ENCODE measurements at regions not wholly inside any gene's neighbourhood (a gene's known extent, or its start where the extent isn't known, plus 50 kb on each side); places are given as distances from the start of the nearest gene placed in this dataset.

DNA sequence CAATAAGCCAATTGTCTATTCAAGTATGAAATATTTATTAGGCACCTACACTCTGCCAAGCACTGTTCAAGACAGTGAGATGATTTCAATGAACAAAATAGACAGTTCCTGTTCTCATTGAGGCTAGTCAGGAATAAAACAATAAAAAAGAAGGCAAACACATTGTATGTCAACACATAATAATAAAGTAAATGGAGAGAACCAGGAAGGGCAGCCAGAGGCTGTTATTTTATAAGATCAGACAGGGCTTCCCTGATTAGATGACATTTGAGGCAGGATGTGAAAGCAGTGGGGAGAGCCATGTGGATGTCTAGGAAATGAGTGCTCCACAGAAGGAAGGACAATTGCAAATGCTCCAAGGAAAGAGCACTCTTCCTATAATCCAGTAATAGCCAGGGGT lies 2371.1 kb downstream of the MAT2B start:
- H3K36me3 Mint-ChIP-seq, result no peaks in the 10 kb centered on the region
- peaks cover 8% of the 10 kb centered on the region for H3K9me3 Mint-ChIP-seq
- H3K27me3 Mint-ChIP-seq, result no peaks in the 10 kb centered on the region
- H3K27ac Mint-ChIP-seq, result no peak overlapping the region
- H3K4me3 Mint-ChIP-seq, result no peak overlapping the region
- no peaks in the 10 kb centered on the region for H3K4me1 Mint-ChIP-seq

GRCh38 chr5:165877475-165877874 lies 2372.1 kb downstream of the MAT2B start:
- Mint-ChIP-seq H3K36me3 (no peaks in the 10 kb centered on the region), H3K4me3 (no peak overlapping the region), H3K27me3 (no peaks in the 10 kb centered on the region), H3K9me3 (peaks cover 8% of the 10 kb centered on the region), H3K27ac (no peak overlapping the region), H3K4me1 (no peaks in the 10 kb centered on the region)

DNA sequence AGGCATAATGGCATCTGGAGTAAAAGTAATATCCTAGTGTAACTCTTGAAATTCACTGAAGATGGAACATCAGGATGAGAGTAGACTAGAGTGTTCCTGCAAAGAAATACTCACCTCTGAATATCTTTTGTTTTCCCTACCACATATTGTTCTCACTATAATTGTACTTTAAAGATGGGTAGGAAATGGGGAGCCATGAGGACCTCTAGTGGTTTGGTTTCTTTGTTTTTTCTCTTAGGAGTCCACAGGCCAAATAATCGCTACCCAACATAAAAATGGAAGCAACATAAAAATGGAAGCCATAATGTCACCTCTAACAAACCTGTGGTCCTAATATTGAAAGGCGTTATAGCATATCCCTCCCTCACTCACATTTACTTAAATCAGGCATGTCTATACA lies 2375.8 kb downstream of the MAT2B start:
- peaks cover 8% of the 10 kb centered on the region for H3K9me3 Mint-ChIP-seq
- no peaks in the 10 kb centered on the region for H3K27me3 Mint-ChIP-seq
- H3K27ac Mint-ChIP-seq, result no peak overlapping the region
- no peak overlapping the region for H3K4me3 Mint-ChIP-seq
- H3K4me1 Mint-ChIP-seq, result no peaks in the 10 kb centered on the region
- no peaks in the 10 kb centered on the region for H3K36me3 Mint-ChIP-seq

- Mint-ChIP-seq H3K27me3 (no peaks in the 10 kb centered on the region), H3K9me3 (peaks cover 5% of the 10 kb centered on the region), H3K4me1 (no peaks in the 10 kb centered on the region), H3K4me3 (no peak overlapping the region), H3K27ac (no peak overlapping the region), H3K36me3 (no peaks in the 10 kb centered on the region)
Measured at GRCh38 chr5:165882099-165882498, 2376.7 kb downstream of the MAT2B start.

- Mint-ChIP-seq H3K27ac (no peak overlapping the region), H3K4me3 (no peak overlapping the region), H3K4me1 (no peaks in the 10 kb centered on the region), H3K36me3 (no peaks in the 10 kb centered on the region), H3K27me3 (no peaks in the 10 kb centered on the region), H3K9me3 (peaks cover 5% of the 10 kb centered on the region)
Measured at GRCh38 chr5:165885623-165886350, 2380.4 kb downstream of the MAT2B start.

DNA sequence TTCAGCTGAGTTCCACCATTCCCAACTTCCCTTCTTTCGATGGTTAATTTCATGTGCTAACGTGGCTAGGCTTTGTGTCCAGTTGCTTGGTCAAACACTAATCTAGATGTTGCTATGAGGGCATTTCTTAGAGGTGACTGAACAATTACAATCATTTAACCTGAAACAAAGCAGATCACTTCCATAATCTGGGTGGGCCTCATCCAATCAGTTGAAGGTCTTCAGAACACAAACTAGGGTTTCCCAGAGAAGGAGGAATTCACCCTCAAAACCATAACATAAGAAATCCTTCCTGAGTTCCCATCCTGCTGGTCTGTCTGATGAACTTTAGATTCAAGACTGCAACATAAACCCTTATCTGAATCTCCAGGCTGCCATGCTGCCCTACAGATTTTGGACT lies 2381.7 kb downstream of the MAT2B start:
- Mint-ChIP-seq H3K4me1 (no peaks in the 10 kb centered on the region), H3K9me3 (peaks cover 6% of the 10 kb centered on the region), H3K27ac (no peak overlapping the region), H3K27me3 (no peaks in the 10 kb centered on the region), H3K36me3 (no peaks in the 10 kb centered on the region), H3K4me3 (no peak overlapping the region)

GRCh38 chr5:165892383-165892782 lies 2387.0 kb downstream of the MAT2B start:
- Mint-ChIP-seq H3K27ac (no peak overlapping the region), H3K9me3 (peaks cover 12% of the 10 kb centered on the region), H3K4me3 (no peak overlapping the region), H3K4me1 (no peaks in the 10 kb centered on the region), H3K36me3 (no peaks in the 10 kb centered on the region), H3K27me3 (no peaks in the 10 kb centered on the region)

- no peak overlapping the region for H3K27ac Mint-ChIP-seq
- no peaks in the 10 kb centered on the region for H3K36me3 Mint-ChIP-seq
- H3K4me3 Mint-ChIP-seq, result no peak overlapping the region
- H3K4me1 Mint-ChIP-seq, result no peaks in the 10 kb centered on the region
- H3K9me3 Mint-ChIP-seq, result peaks cover 12% of the 10 kb centered on the region
- no peaks in the 10 kb centered on the region for H3K27me3 Mint-ChIP-seq
Measured at GRCh38 chr5:165894916-165895315, 2389.5 kb downstream of the MAT2B start.

DNA sequence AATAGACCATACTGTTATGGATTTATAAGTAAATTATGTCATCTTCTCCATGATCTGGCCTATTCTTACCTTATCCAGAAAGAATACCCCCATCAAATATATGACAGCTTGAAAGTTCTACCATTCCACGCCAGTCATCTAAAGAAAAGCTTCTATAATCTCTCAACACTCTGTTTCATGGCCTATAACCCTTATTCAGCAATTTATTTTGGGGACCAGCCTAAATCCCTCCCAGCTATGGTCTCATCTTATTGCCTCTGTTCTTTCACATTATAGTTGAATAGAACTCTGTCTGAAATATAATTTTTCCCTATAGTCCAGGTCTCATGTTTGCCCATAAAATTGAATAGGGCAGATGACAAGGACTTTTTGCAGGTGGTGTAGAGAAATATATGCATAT lies 2387.6 kb upstream of the WWC1 start:
- no peaks in the 10 kb centered on the region for H3K27me3 Mint-ChIP-seq
- no peak overlapping the region for H3K4me3 Mint-ChIP-seq

GRCh38 chr5:165906871-165907270 lies 2384.6 kb upstream of the WWC1 start:
- Mint-ChIP-seq H3K36me3 (no peaks in the 10 kb centered on the region), H3K27ac (no peak overlapping the region), H3K4me3 (no peak overlapping the region), H3K27me3 (no peaks in the 10 kb centered on the region), H3K9me3 (peaks cover 9% of the 10 kb centered on the region), H3K4me1 (no peaks in the 10 kb centered on the region)

More for the DNA sequence above, 2387.6 kb upstream of the WWC1 start:
- Mint-ChIP-seq H3K4me1 (no peaks in the 10 kb centered on the region), H3K36me3 (no peaks in the 10 kb centered on the region), H3K27ac (no peak overlapping the region), H3K9me3 (peaks cover 9% of the 10 kb centered on the region)

DNA sequence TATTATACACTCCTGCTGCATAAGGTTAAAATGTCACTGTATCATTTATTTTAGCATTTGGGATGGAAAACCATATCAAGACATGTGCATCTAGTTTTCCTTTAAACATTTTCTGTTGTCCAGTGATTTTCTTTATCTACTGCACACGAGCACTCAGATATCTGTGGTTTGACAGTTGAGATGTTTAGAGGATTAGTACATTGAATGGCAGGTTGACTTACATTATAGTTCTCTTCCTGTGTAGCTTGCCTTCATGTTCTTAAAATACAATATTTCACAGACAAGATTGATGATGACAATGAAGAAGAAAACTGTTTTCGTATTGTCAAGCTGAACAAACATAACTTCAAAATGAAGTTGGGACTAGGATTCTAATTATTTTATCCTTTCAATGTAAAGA lies 2378.4 kb upstream of the WWC1 start:
- H3K4me1 Mint-ChIP-seq, result no peaks in the 10 kb centered on the region
- H3K27me3 Mint-ChIP-seq, result no peaks in the 10 kb centered on the region
- peaks cover 2% of the 10 kb centered on the region for H3K9me3 Mint-ChIP-seq
- no peaks in the 10 kb centered on the region for H3K36me3 Mint-ChIP-seq
- no peak overlapping the region for H3K27ac Mint-ChIP-seq
- H3K4me3 Mint-ChIP-seq, result no peak overlapping the region

DNA sequence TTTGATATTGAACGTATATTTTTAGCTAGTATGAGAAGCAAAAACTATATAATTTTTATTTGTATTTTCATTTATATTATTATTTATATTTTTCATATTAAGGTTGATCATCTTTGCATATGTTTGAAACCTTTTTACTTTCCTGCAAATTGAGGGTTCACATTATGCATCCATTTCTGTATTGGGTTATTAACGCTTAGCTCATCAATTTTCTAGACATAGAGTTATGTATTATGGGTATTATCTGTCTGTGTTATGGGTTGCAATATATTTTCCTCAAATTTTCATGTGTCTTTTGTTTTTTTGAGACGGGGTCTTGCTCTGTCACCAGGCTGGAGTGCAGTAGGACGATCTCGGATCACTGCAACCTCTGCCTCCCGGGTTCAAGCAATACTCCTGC lies 2377.0 kb upstream of the WWC1 start:
- Mint-ChIP-seq H3K9me3 (no peaks in the 10 kb centered on the region), H3K36me3 (no peaks in the 10 kb centered on the region), H3K4me1 (no peaks in the 10 kb centered on the region), H3K4me3 (no peak overlapping the region), H3K27me3 (no peaks in the 10 kb centered on the region), H3K27ac (no peak overlapping the region)

DNA sequence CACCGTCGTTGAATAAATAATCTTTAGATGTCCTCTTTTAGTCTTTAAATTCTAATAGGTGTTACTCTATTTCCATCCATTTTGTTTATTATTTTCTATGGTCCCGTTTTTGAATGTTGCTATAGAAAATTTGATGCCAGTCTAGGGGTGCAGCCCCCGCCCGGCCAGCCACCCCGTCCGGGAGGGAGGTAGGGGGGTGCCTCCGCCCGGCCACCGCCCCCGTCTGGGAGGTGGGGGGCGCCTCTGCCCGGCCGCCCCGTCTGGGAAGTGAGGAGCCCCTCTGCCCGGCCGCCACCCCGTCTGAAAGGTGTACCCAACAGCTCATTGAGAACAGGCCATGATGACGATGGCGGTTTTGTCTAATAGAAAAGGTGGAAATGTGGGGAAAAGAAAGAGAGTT lies 2372.2 kb upstream of the WWC1 start:
- H3K27ac Mint-ChIP-seq, result no peak overlapping the region
- H3K27me3 Mint-ChIP-seq, result no peaks in the 10 kb centered on the region
- no peaks in the 10 kb centered on the region for H3K36me3 Mint-ChIP-seq
- peaks cover 7% of the 10 kb centered on the region for H3K9me3 Mint-ChIP-seq
- H3K4me3 Mint-ChIP-seq, result no peak overlapping the region
- no peaks in the 10 kb centered on the region for H3K4me1 Mint-ChIP-seq

DNA sequence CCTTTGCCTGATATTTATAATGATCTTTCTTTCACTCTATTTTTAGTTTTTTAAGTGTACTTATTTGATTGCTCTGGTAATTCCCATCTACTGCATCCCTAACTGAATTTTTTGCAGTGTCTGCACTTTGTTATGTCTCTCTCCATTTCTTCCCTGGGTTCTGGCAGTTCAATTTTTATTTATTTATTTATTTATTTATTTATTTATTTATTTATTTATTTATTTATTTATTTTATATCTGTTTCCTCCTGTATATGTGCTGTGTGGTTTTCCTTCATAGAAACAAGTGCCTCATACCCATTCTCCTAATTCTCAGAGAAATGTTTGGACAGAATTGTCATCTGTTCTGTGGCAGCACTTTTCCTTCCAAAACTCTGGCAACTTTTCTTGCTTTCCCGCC lies 2370.8 kb upstream of the WWC1 start:
- Mint-ChIP-seq H3K27ac (no peak overlapping the region), H3K27me3 (no peaks in the 10 kb centered on the region), H3K9me3 (peaks cover 7% of the 10 kb centered on the region), H3K4me1 (no peaks in the 10 kb centered on the region), H3K36me3 (no peaks in the 10 kb centered on the region), H3K4me3 (no peak overlapping the region)

DNA sequence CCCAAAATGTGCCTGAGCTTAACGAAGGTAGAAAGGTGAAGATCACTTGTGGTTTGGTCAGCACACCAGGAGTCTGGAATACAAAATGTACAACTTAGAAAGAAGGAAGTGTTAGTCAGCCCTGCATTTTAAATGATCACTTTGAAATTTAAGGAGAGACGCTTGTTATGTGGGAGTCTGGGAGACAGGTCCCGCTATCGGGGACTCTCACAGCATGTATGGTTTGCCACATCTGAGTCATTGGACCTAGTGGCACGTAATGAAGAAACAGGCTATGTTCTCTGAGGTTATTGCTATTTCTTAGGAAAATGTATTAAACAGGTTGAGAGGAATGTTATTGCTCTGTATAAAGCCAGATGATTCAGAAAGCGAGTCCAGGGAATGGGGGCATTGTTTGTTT lies 2362.5 kb upstream of the WWC1 start:
- Mint-ChIP-seq H3K27ac (no peak overlapping the region), H3K4me3 (no peak overlapping the region), H3K9me3 (peaks cover 5% of the 10 kb centered on the region), H3K27me3 (no peaks in the 10 kb centered on the region), H3K36me3 (no peaks in the 10 kb centered on the region), H3K4me1 (no peaks in the 10 kb centered on the region)

DNA sequence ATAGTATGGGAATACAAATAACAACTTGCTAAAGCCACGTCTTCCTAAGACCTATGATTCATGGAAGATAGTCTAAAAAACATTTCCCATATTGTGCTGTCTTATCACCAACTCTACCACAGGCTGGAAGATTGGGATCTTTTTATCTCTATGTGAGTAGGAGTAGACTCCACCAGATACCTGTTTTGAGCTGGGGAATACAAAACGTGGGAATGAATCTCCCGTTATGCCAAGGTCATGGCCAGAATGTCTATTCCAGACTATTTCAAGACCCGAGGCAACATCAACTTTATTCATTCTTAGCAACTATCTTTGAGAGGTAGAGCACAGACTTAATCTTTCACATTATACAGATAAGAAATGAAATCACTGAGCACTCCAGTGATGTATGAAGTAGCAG lies 2350.9 kb upstream of the WWC1 start:
- H3K9me3 Mint-ChIP-seq, result no peaks in the 10 kb centered on the region
- no peaks in the 10 kb centered on the region for H3K4me1 Mint-ChIP-seq
- H3K27ac Mint-ChIP-seq, result no peak overlapping the region
- H3K4me3 Mint-ChIP-seq, result no peak overlapping the region
- H3K27me3 Mint-ChIP-seq, result no peaks in the 10 kb centered on the region
- no peaks in the 10 kb centered on the region for H3K36me3 Mint-ChIP-seq

GRCh38 chr5:165956854-165957253 lies 2334.6 kb upstream of the WWC1 start:
- peaks cover 2% of the 10 kb centered on the region for H3K9me3 Mint-ChIP-seq
- H3K36me3 Mint-ChIP-seq, result no peaks in the 10 kb centered on the region
- H3K27ac Mint-ChIP-seq, result no peak overlapping the region

More at GRCh38 chr5:165956854-165957253, 2334.6 kb upstream of the WWC1 start:
- Mint-ChIP-seq H3K27me3 (no peaks in the 10 kb centered on the region), H3K4me1 (no peaks in the 10 kb centered on the region), H3K4me3 (no peak overlapping the region)
